ENCODE measurements at regions not wholly inside any gene's neighbourhood (a gene's known extent, or its start where the extent isn't known, plus 50 kb on each side); places are given as distances from the start of the nearest gene placed in this dataset.

DNA sequence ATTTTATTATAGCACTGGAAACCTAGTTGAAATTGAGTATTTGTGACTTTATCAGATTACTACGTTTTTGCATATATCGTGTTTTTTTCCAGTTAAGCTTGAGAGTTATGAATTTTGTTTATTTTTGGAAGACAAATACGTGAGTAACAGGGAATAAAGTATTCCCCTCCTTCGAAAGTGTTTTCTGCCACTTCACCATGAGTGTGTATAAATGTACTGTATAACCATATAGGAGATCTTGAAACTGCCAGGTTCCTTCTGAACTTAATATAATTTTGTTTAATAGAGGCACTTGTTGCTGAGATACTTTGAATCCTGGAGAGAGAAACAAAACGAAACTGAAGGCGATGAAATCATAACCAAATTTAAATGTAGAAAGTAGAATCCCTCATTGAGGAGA, 1004.4 kb upstream of the ZEB2 start:
- TF ChIP-seq, protein P1, sequence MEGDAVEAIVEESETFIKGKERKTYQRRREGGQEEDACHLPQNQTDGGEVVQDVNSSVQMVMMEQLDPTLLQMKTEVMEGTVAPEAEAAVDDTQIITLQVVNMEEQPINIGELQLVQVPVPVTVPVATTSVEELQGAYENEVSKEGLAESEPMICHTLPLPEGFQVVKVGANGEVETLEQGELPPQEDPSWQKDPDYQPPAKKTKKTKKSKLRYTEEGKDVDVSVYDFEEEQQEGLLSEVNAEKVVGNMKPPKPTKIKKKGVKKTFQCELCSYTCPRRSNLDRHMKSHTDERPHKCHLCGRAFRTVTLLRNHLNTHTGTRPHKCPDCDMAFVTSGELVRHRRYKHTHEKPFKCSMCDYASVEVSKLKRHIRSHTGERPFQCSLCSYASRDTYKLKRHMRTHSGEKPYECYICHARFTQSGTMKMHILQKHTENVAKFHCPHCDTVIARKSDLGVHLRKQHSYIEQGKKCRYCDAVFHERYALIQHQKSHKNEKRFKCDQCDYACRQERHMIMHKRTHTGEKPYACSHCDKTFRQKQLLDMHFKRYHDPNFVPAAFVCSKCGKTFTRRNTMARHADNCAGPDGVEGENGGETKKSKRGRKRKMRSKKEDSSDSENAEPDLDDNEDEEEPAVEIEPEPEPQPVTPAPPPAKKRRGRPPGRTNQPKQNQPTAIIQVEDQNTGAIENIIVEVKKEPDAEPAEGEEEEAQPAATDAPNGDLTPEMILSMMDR (IDR thresholded peaks at IDR 0.05; ENCODE audit: insufficient read depth, low read length) = no peak
- no peak for TF ChIP-seq POLR2AphosphoS5 (IDR thresholded peaks at IDR 0.05; ENCODE audit: low read depth)
- no peak for TF ChIP-seq REST (IDR thresholded peaks at IDR 0.05; ENCODE audit: insufficient replicate concordance, low read depth)

All from HL-60 (cell line).